ENCODE measurements at regions not wholly inside any gene's neighbourhood (a gene's known extent, or its start where the extent isn't known, plus 50 kb on each side); places are given as distances from the start of the nearest gene placed in this dataset.
"Not testable (repeated sequence)": the region's sequence is repeated elsewhere in the genome, so short reads cannot be mapped to it uniquely, and the experiment has no call there.

DNA sequence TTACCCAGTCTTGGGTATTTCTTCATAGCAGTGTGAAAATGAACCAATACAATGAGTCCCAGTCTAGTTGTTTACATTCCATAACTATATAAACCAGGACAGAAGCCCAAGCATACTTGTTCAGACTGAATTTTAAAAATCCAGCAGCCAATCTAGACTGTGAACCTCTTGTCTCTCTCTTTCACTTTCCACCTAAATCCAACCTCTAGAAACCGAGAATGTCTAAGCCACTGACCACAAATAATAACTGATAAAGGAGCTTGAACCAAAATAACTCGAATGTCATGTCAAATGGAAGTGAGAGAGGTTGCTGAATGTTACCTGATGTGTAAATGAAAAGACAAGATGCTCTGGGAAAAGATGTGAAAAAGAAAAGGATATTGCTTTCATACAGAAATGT lies 544.7 kb downstream of the NLGN4X start:
- DNase-seq = no peak

DNA sequence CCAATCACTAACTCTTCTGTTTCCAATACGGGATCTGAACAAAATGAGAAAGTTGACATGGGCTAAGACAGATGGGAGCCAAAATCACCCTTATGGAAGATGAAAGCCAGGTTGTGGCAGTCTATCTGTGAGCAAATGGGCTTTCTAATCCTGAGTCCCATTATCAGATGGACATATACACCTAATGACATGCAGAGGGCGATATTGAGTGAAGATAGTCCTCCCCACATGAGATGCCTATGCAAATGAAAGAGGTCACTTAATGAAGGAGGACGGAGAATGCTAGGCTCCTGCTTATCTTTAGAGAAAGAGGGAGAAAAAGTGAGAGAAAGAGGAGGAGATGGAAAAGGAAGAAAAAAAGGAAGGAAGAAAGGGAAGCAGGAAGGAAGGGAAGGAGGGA lies 547.5 kb downstream of the NLGN4X start:
- no peak for DNase-seq

DNA sequence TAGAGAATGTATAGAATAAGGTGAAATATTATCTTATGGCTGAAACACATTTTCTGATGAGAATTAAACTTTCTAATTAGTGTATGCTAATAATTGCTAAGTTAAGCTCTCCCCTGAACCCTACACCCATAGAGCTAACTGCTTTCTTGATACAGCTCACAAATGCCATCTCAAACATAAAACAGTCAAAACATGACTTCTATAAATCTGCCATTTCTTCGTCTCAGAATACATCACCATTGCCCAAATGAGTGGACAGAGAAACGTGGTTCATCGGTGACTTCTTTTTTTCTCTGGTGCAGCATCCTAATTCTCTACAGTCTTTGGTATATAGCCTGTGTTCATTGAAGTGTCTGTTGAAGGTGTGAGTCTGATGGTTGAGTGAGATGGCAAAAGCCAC lies 554.6 kb downstream of the NLGN4X start:
- no peak for DNase-seq

DNA sequence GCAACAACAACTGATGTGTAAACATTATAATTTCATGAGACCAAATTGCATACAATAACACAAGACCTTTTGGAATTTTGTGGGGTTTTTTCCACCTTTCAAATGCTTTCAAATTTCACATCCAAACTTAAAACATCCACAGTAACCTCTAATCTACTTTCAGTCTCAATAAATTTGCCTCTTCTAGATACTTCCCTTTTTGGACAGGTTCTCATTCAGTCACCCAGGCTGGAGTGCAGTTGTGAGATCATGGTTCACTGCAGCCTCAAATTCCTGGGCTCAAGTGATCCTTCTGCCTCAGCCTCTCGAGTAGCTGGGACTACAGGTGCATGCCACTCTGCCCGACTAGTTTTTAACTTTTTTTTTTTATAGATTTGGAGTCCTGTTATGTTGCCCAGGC lies 556.6 kb downstream of the NLGN4X start:
- DNase-seq = no peak

DNA sequence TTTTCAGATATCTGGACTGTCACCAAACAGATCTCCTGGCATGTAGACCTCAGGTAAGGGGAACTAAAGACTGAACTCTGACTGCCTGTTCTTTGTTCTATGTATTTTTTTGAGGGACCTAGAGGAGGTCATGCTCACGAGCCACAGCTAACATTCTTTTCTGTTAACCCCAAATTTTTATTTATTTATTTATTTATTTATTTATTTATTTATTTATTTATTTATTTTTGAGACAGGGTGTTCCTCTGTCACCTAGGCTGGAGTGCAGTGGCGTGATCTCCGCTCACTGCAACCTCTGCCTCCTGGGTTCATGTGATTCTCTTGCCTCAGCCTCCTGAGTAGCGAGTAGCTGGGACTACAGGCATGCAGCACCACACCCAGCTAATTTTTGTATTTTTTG lies 562.0 kb downstream of the NLGN4X start:
- DNase-seq = not testable (repeated sequence)

DNA sequence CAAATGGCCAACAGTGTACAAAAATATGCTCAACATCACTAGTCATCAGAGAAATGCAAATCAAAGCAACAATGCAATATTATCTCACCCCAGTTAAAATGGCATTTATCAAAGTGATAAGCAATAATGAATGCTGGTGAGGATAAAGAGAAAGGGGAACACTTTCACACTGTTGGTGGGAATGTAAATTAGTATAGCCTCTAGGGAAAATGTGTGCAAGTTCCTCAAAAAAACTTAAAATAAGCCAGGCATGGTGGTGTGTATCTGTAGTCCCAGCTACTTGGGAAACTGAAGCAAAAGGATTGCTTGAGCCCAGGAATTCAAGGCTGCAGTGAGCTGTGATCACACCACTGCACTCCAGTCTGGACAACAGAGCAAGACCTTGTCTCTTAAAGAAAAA lies 572.1 kb downstream of the NLGN4X start:
- DNase-seq = no peak

DNA sequence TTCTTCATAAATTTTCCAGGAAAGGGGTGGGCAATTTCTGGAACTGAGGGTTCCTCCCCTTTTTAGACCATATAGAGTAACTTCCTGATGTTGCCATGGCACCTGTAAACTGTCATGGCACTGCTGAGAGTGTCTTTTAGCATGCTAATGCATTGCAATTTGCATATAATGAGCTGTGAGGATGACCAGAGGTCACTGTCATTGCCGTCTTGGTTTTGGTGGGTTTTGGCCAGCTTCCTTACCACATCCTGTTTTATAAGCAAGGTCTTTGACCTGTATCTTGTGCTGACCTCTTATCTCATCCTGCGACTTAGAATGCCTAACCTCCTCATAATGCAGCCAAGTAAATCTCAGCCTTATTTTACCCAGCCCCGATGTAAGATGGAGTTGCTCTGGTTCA lies 577.8 kb downstream of the NLGN4X start:
- no peak for DNase-seq

DNA sequence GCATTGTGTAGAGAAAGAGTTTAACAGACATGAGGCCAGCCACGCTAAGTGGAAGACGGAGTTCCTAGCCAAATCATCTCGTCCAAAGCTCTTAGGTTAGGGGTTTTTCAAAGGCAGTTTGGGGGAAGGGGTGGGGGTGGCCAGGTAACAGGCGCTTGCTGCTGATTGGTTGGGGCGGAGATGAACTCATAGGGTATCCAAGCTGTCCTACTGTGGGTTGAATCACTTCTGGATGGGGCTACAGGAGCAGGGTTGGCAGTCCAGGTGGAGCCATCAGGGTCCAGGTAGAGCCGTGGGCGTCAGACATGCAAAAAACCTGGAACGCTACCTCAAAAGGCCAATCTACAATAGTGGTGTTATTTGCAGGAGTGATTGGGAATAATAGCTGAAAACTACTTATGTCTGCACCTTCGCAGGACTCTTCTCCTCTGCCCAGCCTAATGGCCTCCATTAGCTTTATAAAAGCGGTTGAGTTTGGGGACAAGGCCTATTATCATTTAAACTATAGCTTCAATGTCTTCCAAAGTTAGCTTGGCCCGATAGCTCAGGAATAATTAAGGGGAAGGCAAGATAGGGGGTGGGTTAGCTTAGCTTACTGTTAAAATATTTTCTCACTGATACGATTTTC lies 579.6 kb downstream of the NLGN4X start:
- no peak for DNase-seq

DNA sequence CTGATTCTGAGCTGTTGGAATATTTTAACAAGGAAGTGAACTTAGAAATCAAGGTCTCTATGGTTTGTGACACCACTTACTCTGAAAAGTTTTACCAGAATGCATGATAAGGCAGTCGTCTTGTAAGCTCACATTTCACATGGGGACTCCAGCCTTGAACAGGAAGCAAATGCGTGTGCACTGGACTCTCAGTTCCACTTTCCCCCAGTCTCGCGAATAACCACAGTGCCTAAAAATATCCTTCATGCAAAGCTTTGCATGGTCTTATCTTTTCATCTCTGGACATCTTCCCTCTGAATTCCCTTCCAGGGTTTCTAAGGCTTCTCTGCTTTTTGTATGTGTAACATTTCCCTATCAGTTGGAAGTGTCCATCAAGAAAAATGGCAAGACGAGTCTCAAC lies 581.8 kb downstream of the NLGN4X start:
- no peak for DNase-seq

DNA sequence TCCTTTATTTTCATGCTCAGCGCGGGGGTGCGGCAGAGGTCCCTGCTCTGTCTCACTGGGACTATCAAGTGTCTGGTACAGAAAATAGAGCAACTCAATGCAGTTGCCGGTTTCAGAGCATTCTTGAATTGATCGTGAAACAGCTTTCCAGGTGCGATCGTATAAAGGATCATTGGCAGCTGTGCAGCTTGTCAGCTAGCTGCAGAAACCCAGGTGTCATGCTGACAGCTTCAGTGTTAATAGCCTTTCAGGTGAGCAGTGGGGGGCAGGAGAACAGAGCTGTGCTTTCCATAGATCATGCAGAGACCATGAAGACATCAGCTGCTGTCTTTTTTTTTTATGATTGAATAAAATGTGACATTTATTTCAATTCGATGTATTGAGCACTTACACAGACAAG lies 583.9 kb downstream of the NLGN4X start:
- DNase-seq = no peak

DNA sequence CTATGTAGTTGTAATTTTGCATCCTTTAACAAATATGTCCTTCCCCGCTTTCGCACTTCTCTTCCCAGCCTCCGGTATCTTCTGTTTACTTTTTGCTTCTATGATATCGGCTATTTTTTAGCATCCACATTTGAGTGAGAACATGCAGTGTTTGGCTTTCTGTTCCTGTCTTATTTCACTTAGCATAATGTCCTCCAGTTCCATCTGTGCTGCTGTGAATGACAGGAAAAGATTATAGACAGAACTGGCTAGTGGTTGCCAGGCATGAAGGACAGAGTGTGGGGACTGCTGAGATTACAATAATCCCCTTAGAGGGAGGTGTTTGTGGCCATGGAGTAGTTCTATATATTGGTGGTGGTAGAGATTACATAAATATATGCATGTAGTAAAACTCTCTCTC lies 588.6 kb downstream of the NLGN4X start:
- DNase-seq = no peak

DNA sequence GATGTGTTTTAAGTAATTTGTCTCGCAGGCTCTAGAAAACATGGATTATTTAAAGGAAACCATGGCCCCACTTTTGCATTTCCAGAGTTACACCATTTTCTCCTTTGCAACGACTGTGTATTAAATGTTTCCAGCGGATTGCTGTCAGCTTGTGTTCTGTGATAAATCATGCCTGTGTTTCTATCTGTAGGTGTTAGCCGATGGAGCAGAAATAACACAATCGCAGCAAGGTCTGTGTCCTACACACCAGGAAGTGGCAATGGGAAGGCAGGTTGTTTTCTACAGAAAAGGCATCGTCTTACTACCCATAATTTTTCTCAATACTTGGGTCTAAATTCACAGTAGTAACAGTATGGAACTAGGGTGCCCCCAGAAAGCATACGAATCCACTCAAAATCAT lies 590.1 kb downstream of the NLGN4X start:
- DNase-seq = no peak

DNA sequence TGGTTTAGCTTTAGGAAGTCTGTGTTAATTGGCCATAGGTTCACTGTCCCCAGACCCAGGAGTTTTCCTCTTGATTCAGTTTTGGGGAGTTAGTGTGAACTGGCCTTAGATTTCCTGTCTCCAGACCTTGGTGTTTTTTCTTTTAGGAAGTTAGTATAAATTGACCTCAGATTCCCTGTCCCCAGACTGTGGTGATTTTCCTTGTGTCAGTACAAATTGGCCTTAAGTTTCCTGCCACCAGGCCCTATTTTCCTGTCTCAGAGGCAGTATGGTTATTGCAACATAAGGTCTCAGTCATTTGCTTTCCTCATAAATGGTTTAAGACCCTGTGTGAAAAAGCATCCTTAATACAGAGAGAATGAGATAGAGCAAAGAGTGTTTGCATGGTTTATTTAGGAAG lies 595.8 kb downstream of the NLGN4X start:
- DNase-seq = no peak

DNA sequence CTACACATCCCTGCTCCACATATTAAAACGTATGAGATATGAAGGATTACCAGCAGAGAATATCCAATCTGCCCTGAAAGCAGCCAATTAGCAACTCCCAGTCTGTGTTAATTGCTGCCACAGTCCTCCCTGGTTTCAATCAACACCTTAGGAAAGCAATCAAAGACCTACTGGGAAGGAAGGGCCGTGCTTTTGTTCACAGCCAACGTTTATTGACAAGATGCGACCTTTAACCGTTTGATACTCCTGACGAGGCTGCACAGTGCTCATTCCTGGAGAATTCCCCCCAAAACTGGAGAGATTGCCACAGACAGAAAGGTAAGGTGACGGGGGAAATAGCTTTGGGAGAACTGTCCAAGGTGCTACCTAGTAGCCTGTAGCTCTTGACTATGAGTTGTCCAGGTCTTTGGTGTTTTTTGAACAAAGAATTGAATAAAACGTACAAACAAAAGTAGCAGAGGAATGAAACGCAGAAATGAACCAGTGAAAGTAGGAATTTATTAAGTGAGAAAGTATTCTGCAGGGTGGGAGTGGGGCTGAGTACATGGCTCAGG lies 596.5 kb downstream of the NLGN4X start:
- no peak for DNase-seq

DNA sequence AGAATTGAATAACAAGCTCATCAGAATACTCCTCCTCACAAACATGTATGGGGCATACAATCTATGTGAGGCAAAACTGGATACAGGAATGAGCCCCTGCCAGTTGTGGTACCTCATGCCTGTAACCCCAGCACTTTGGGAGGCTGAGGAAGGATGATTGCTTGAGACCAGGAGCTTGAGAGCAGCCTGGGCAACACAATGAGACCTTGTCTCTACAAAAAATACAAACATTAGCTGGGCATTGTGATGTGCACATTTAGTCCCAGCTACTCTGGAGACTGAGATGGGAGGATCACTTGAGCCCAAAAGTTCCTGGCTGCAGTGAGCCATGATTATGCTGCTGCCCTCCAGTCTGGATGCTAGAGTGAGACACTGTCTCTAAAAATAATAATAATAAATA lies 611.0 kb downstream of the NLGN4X start:
- DNase-seq = no peak

DNA sequence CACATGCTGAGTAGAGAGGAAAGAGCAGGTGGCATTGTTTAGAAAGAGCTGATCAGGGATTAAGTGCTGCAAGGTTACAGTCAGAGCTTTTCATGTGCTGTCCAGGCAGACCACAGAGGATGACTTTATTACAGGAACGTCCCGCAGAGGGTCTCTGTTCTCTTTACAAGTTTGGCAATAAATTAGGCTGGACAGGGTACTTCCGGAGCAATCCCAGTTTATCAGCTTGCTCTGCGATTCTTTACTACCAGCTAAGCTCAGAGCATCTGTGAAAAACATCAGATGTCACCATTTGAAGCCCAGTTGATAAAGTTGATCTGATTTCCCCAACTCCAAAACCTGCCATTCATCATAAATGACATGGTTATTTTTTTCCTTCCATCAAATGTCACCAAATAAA lies 633.1 kb downstream of the NLGN4X start:
- DNase-seq = no peak

DNA sequence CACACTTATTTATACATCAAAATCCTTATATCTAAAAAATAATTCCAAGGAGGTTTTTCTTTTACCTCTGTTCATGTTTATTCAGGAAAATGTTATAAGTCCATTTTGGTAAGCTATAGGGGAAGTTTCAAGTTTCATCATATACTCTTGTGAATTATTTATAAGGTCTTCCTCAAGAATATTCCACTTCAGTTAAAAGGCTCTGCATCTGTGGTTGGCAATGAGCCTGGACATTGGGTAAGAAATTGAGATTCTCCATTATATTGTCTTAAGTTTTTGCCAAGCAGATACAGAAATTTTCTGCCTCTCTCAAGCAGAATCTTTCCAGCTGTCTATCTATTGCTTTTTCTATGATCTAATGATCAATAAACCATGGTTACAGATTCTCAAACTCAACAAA lies 641.9 kb downstream of the NLGN4X start:
- no peak for DNase-seq

DNA sequence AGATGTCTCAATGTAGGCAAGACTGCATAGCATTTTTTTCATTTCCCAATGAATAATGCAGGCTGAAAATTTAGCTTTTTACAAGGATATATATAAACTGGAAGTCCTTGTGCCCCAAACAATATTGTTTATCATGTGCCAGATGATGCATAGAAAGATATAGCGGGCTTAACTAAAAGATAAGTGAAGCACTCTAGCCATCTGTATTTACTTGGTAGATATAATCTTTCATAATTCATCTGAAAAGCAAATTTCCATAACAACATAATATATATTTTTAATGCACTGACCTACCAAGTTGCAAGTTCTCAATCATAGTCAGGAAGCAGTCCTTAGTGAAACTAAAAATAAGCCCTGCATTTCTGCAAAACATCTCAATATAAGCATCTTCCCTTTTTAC lies 653.3 kb downstream of the NLGN4X start:
- DNase-seq = no peak

DNA sequence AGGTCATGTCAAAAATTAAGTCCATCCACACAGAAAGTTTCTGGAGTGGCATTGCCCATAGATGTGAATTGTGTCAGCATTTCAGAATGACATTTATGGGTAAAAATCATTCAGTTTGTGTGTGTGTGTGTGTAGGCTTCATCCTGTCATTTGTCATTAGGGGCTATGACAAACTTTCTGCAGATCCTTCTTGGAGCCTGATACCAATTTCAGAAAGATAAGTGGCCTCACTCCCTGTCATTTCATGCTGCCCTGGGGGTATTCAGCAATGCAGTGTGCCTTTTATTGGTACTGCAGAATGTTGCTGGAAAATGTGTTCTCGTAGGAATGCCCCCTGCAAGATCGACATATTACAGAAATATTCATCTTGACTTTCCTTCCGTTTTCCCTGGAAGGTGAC lies 659.7 kb downstream of the NLGN4X start:
- DNase-seq = no peak

DNA sequence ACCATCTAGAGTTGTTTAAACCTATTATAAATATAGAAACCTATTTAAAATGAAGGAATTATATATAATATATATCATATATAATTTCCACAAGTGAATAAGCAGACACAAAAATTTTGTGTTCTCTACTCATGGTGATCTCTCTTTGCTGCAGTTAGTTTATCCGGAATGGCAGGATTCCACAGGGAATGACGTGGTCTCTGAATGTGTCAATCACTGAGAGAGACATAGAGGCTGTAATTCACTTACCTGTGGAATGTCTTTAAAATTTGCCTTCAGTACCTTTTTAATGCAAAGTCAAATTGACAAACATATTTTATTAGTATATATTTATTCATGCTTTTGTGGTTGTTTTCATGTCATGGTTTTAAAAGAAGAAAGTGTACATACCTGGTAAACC lies 669.3 kb downstream of the NLGN4X start:
- DNase-seq = no peak

DNA sequence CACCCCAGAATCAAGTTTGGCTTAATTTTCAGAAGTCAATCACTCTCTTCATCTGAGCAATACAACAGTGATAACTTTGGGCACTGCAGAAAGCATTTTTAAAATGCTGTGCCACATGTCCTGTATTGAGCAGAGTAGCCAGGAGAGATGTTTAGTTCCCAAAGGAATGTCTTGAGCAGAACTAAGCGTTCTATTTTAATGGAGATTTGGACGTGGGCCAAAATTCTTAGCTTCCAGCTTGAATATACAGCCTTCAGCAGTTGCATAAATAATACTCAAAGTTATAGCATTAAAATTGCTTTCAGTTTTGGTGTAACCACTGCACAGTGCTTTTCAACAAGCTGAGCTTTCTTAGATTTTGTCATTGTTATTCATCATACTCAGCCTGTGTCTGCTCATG lies 679.2 kb downstream of the NLGN4X start:
- DNase-seq = no peak

DNA sequence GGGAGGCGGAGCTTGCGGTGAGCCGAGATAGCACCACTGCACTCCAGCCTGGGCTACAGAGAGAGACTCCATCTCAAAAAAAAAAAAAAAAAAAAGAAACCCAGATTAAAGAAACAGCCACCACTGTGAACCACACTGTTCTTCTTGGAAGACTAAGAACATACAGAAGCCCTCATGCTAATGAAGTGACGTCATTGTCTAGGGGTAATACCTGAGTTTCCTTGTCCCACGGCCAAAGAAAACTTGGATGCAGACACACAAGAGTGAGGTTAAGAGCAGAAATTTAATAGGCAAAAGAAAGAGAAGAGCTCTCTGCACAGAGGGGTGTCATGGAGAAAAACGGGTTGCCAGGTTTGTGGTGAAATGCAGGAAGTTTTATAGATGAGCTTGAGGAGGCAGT lies 691.6 kb downstream of the NLGN4X start:
- DNase-seq = no peak

DNA sequence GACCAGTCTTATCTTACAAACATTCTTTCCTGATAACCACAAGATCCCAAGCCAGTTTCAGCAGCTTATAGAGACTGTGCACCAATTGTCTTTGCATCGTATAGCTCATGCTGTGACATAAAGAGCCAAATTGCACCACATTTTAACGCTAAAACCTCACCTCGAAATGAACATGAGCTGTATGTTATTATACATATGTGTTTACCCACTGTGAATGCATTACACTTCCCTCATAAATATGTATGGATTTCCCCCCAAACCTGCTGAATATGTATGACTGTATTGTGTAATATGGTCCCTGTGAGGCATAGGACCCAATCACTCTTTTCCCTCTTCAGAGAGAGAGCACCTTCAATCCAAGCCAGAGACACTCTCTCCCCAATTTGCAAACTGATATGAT lies 692.4 kb downstream of the NLGN4X start:
- DNase-seq = no peak

DNA sequence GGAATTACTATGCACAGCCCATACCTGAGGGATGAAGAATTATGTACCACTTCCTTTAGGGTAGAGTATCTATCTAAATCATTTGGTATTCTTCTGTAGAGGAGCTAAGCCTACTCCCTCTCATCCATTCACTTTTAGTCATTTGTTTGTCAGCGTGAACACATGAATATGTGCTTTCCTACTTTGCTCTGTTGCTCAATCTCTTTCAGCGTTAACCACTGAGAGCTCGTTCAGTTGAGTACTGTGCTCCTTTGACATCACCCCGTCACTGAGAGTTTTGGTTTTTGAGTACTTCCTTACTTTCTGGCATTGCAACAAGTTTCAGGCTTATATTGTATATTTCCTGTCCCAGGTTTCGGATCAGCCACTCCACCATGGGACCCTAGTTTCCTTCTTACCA lies 700.6 kb downstream of the NLGN4X start:
- DNase-seq = no peak

DNA sequence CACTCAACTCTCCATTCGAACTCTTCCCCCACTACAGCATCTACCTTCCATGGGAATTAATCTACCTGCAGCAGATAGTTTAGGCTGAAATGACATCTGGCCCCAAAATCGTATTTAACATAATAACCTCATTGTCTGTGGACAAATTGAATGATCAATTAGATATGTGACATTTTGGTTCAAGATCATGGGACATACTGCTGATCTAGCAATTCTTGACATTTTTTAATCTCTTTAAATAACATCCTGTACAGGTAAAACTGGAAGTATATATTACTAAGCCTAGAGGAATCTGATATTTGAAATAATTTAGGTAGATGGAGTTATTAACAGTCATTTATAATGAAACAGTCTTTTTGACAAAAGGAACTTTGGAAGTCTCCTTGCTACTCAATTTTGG lies 702.5 kb downstream of the NLGN4X start:
- no peak for DNase-seq

Data from CD4-positive, alpha-beta T cell treated with Interleukin-4 for 1 hour (primary cell).